ENCODE measurements at regions not wholly inside any gene's neighbourhood (a gene's known extent, or its start where the extent isn't known, plus 50 kb on each side); places are given as distances from the start of the nearest gene placed in this dataset.

- no peak for TF ChIP-seq ELK1 (IDR thresholded peaks at IDR 0.05; ENCODE audit: low read depth, low read length)
- no peak for TF ChIP-seq POLR2A (IDR thresholded peaks at IDR 0.05; ENCODE audit: low read length)
- TF ChIP-seq ZFP36 (IDR thresholded peaks at IDR 0.05; ENCODE audit: borderline replicate concordance, partially characterized antibody), result no peak
- TF ChIP-seq CTCF (IDR thresholded peaks at IDR 0.05), result no peak
- no peak for TF ChIP-seq JUN (IDR thresholded peaks at IDR 0.05)
- TF ChIP-seq SMC3 (IDR thresholded peaks at IDR 0.05), result no peak
- TF ChIP-seq HDAC2 (IDR thresholded peaks at IDR 0.05), result no peak
- no peak for TF ChIP-seq ESRRA (IDR thresholded peaks at IDR 0.05; ENCODE audit: borderline replicate concordance, low read length)
- no peak for TF ChIP-seq REST (IDR thresholded peaks at IDR 0.05)
These were observed 327.3 kb downstream of the INHBA start for GRCh38 chr7:41375582-41375981.

Measured in A549 (cell line).